HepG2 (cell line): ENCODE measurements at regions not wholly inside any gene's neighbourhood (a gene's known extent, or its start where the extent isn't known, plus 50 kb on each side); places are given as distances from the start of the nearest gene placed in this dataset.

ENCODE experiments used
- DPF2 ChIP-seq: sonication (generic); formaldehyde crosslinking; IDR thresholded peaks from 2 replicates; pipeline ENCODE4 v1.4.0; 2020; ENCODE audit warnings: mild to moderate bottlenecking, low read depth, missing genetic modification reagents, borderline replicate concordance
- FOXC1 ChIP-seq: sonication (generic); formaldehyde crosslinking; IDR thresholded peaks from 2 replicates; pipeline ENCODE4 v1.8.0; 2022; ENCODE audit warnings: mild to moderate bottlenecking, missing genetic modification reagents, borderline replicate concordance
- HNRNPK ChIP-seq: fragments of 200-400 bp; formaldehyde crosslinking; IDR thresholded peaks from 2 replicates; pipeline ENCODE4 v1.6.1; 2018; ENCODE audit warnings: low read length, low read depth, moderate library complexity, mild to moderate bottlenecking; ENCODE audit not compliant: poor library complexity, severe bottlenecking
- IKZF1 ChIP-seq: fragments of 450-650 bp; IDR thresholded peaks from 2 replicates; pipeline ENCODE4 v1.7.1; 2016
- KAT7 ChIP-seq: IDR thresholded peaks from 2 replicates; pipeline ENCODE4 v1.6.1; 2018; ENCODE audit warnings: borderline replicate concordance, missing compliant biosample characterization
- KDM2A ChIP-seq: sonication (generic); formaldehyde crosslinking; IDR thresholded peaks from 2 replicates; pipeline ENCODE4 v1.4.0; 2020; ENCODE audit warnings: low read depth, missing genetic modification reagents, borderline replicate concordance
- MIER2 ChIP-seq: IDR thresholded peaks from 2 replicates; pipeline ENCODE4 v1.6.1; 2016; ENCODE audit warnings: missing biosample characterization, missing genetic modification reagents
- PAF1 ChIP-seq: IDR thresholded peaks from 2 replicates; pipeline ENCODE4 v1.6.1; 2016; ENCODE audit warnings: missing genetic modification reagents, missing compliant biosample characterization
- ZBTB21 ChIP-seq: sonication (generic); formaldehyde crosslinking; IDR thresholded peaks from 2 replicates; pipeline ENCODE4 v1.4.0; 2020; ENCODE audit warnings: missing genetic modification reagents
- ZNF441 ChIP-seq: sonication (generic); formaldehyde crosslinking; IDR thresholded peaks from 2 replicates; pipeline ENCODE4 v1.7.0; 2021; ENCODE audit warnings: missing genetic modification reagents, borderline replicate concordance
- ZNF510 ChIP-seq: sonication (generic); formaldehyde crosslinking; IDR thresholded peaks from 2 replicates; pipeline ENCODE4 v1.4.0; 2020; ENCODE audit warnings: low read depth, mild to moderate bottlenecking, missing genetic modification reagents
- ZNF570 ChIP-seq: sonication (generic); formaldehyde crosslinking; IDR thresholded peaks from 2 replicates; pipeline ENCODE4 v1.4.0; 2020; ENCODE audit warnings: mild to moderate bottlenecking, missing genetic modification reagents, borderline replicate concordance
- ZNF746 ChIP-seq: sonication (generic); formaldehyde crosslinking; IDR thresholded peaks from 2 replicates; pipeline ENCODE4 v1.8.0; 2022; ENCODE audit warnings: mild to moderate bottlenecking, missing genetic modification reagents
- ZNF761 ChIP-seq: sonication (generic); formaldehyde crosslinking; conservative IDR thresholded peaks from 2 replicates; pipeline ENCODE4 v1.4.0; 2020; ENCODE audit warnings: mild to moderate bottlenecking, missing genetic modification reagents
- ZSCAN20 ChIP-seq: sonication (generic); formaldehyde crosslinking; IDR thresholded peaks from 2 replicates; pipeline ENCODE4 v1.4.0; 2020; ENCODE audit warnings: missing genetic modification reagents, mild to moderate bottlenecking, borderline replicate concordance
- ZSCAN22 ChIP-seq: sonication (generic); formaldehyde crosslinking; IDR thresholded peaks from 2 replicates; pipeline ENCODE4 v1.4.0; 2020; ENCODE audit warnings: mild to moderate bottlenecking, missing genetic modification reagents
- TF ChIP-seq, protein P1 (sequence below): sonication (generic); formaldehyde crosslinking; IDR thresholded peaks from 2 replicates; pipeline ENCODE4 v1.9.0; 2021; ENCODE audit warnings: mild to moderate bottlenecking, missing genetic modification reagents
- TF ChIP-seq, protein P2 (sequence below): sonication (generic); formaldehyde crosslinking; conservative IDR thresholded peaks from 2 replicates; pipeline ENCODE4 v1.4.0; 2020; ENCODE audit warnings: mild to moderate bottlenecking, missing genetic modification reagents, moderate library complexity

DNA sequence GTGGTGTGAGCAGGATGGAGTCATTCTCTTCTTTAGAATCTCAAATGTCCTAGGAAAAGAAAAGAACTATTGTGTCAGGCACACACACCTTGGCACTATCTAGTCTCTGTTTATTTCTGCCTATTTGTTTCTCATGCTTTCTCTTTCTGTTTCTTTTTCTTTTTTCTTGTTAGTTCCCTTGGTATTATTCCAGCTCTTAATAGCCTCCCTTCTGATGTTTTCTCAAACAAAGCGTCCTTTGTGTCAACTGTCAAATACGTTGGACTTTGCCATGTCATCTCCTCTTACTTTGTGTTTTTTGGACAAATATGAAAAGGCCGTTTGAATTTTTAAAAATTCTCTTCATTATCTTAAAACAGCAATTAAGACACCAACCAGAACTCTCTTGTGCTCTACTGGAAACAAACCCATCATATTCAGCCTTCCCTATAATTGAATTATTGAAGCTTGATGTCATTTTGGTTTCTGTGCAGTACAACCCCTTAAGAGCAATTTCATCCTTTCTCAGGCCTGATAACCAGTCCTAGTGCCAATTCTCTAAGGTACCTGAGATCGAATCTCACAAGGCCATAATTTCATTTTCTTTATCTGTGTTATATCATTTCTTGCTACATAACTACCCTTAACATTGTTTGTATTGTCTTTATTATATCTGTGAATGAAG is 497.8 kb upstream of the NRP1 start (continued):
- TF ChIP-seq, protein P1, sequence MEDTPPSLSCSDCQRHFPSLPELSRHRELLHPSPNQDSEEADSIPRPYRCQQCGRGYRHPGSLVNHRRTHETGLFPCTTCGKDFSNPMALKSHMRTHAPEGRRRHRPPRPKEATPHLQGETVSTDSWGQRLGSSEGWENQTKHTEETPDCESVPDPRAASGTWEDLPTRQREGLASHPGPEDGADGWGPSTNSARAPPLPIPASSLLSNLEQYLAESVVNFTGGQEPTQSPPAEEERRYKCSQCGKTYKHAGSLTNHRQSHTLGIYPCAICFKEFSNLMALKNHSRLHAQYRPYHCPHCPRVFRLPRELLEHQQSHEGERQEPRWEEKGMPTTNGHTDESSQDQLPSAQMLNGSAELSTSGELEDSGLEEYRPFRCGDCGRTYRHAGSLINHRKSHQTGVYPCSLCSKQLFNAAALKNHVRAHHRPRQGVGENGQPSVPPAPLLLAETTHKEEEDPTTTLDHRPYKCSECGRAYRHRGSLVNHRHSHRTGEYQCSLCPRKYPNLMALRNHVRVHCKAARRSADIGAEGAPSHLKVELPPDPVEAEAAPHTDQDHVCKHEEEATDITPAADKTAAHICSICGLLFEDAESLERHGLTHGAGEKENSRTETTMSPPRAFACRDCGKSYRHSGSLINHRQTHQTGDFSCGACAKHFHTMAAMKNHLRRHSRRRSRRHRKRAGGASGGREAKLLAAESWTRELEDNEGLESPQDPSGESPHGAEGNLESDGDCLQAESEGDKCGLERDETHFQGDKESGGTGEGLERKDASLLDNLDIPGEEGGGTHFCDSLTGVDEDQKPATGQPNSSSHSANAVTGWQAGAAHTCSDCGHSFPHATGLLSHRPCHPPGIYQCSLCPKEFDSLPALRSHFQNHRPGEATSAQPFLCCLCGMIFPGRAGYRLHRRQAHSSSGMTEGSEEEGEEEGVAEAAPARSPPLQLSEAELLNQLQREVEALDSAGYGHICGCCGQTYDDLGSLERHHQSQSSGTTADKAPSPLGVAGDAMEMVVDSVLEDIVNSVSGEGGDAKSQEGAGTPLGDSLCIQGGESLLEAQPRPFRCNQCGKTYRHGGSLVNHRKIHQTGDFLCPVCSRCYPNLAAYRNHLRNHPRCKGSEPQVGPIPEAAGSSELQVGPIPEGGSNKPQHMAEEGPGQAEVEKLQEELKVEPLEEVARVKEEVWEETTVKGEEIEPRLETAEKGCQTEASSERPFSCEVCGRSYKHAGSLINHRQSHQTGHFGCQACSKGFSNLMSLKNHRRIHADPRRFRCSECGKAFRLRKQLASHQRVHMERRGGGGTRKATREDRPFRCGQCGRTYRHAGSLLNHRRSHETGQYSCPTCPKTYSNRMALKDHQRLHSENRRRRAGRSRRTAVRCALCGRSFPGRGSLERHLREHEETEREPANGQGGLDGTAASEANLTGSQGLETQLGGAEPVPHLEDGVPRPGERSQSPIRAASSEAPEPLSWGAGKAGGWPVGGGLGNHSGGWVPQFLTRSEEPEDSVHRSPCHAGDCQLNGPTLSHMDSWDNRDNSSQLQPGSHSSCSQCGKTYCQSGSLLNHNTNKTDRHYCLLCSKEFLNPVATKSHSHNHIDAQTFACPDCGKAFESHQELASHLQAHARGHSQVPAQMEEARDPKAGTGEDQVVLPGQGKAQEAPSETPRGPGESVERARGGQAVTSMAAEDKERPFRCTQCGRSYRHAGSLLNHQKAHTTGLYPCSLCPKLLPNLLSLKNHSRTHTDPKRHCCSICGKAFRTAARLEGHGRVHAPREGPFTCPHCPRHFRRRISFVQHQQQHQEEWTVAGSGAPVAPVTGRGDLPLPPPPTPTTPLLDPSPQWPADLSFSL (CRISPR knock-in tag) = no peak
- TF ChIP-seq KDM2A (CRISPR knock-in tag) = no peak
- no peak for TF ChIP-seq ZNF761 (CRISPR knock-in tag)
- TF ChIP-seq FOXC1 (CRISPR knock-in tag) = no peak
- no peak for TF ChIP-seq IKZF1
- TF ChIP-seq HNRNPK = no peak
- TF ChIP-seq ZNF570 (CRISPR knock-in tag) = no peak
- no peak for TF ChIP-seq DPF2
- TF ChIP-seq ZNF510 (CRISPR knock-in tag) = no peak
- TF ChIP-seq ZBTB21 (CRISPR knock-in tag) = no peak
- 0 out of 2 replicates have a peak, but pooled peaks have one; percentile 11 for TF ChIP-seq MIER2 (CRISPR knock-in tag)
- no peak for TF ChIP-seq ZNF441 (CRISPR knock-in tag)
- TF ChIP-seq ZSCAN22 (CRISPR knock-in tag) = no peak
- TF ChIP-seq, protein P2, sequence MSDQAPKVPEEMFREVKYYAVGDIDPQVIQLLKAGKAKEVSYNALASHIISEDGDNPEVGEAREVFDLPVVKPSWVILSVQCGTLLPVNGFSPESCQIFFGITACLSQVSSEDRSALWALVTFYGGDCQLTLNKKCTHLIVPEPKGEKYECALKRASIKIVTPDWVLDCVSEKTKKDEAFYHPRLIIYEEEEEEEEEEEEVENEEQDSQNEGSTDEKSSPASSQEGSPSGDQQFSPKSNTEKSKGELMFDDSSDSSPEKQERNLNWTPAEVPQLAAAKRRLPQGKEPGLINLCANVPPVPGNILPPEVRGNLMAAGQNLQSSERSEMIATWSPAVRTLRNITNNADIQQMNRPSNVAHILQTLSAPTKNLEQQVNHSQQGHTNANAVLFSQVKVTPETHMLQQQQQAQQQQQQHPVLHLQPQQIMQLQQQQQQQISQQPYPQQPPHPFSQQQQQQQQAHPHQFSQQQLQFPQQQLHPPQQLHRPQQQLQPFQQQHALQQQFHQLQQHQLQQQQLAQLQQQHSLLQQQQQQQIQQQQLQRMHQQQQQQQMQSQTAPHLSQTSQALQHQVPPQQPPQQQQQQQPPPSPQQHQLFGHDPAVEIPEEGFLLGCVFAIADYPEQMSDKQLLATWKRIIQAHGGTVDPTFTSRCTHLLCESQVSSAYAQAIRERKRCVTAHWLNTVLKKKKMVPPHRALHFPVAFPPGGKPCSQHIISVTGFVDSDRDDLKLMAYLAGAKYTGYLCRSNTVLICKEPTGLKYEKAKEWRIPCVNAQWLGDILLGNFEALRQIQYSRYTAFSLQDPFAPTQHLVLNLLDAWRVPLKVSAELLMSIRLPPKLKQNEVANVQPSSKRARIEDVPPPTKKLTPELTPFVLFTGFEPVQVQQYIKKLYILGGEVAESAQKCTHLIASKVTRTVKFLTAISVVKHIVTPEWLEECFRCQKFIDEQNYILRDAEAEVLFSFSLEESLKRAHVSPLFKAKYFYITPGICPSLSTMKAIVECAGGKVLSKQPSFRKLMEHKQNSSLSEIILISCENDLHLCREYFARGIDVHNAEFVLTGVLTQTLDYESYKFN (CRISPR knock-in tag) = peak; percentile 70
- TF ChIP-seq ZNF746 (CRISPR knock-in tag) = no peak
- TF ChIP-seq ZSCAN20 = no peak
- no peak for TF ChIP-seq PAF1
- no peak for TF ChIP-seq KAT7 (CRISPR knock-in tag)
